Fibroblast of pulmonary artery (primary cell): ENCODE measurements at regions not wholly inside any gene's neighbourhood (a gene's known extent, or its start where the extent isn't known, plus 50 kb on each side); places are given as distances from the start of the nearest gene placed in this dataset.

ENCODE experiments used
- DNase-seq: peaks from one replicate; pipeline ENCODE4 v3.0.0-alpha.2; 2010; ENCODE audit warnings: low read depth
- H3K4me3 ChIP-seq: replicated peaks from 2 replicates; pipeline ENCODE4 v1.5.1; 2011; ENCODE audit warnings: low read depth, mild to moderate bottlenecking, control low read depth, low read length, moderate library complexity
- CTCF ChIP-seq: IDR thresholded peaks from 2 replicates; pipeline ENCODE4 v1.5.1; 2011; ENCODE audit warnings: mild to moderate bottlenecking, control low read depth, low read length, inconsistent platforms; ENCODE audit errors: missing control alignments

- no peak overlapping the region for H3K4me3 ChIP-seq
- no peak for DNase-seq
- no peak for TF ChIP-seq CTCF
Measured at GRCh38 chr5:26031481-26031880, 1006.9 kb downstream of the CDH9 start.

GRCh38 chr5:26026044-26026443, 1012.3 kb downstream of the CDH9 start:
- no peak overlapping the region for H3K4me3 ChIP-seq
- no peak for TF ChIP-seq CTCF
- no peak for DNase-seq

- TF ChIP-seq CTCF: no peak
- no peak for DNase-seq
- no peak overlapping the region for H3K4me3 ChIP-seq
Measured at GRCh38 chr5:26024774-26025173, 1013.6 kb downstream of the CDH9 start.

GRCh38 chr5:26023361-26023760, 1015.0 kb downstream of the CDH9 start:
- DNase-seq: no peak
- no peak overlapping the region for H3K4me3 ChIP-seq
- no peak for TF ChIP-seq CTCF

GRCh38 chr5:26014206-26014605, 1024.2 kb downstream of the CDH9 start:
- TF ChIP-seq CTCF: no peak
- H3K4me3 ChIP-seq: no peak overlapping the region
- no peak for DNase-seq

- no peak for TF ChIP-seq CTCF
- DNase-seq: no peak
- H3K4me3 ChIP-seq: no peak overlapping the region
Measured at GRCh38 chr5:26012078-26012477, 1026.3 kb downstream of the CDH9 start.

- no peak for DNase-seq
- TF ChIP-seq CTCF: no peak
- H3K4me3 ChIP-seq: no peak overlapping the region
Measured at GRCh38 chr5:26009742-26010141, 1028.6 kb downstream of the CDH9 start.
